ENCODE measurements at regions not wholly inside any gene's neighbourhood (a gene's known extent, or its start where the extent isn't known, plus 50 kb on each side); places are given as distances from the start of the nearest gene placed in this dataset.
"Not testable (repeated sequence)": the region's sequence is repeated elsewhere in the genome, so short reads cannot be mapped to it uniquely, and the experiment has no call there.

DNA sequence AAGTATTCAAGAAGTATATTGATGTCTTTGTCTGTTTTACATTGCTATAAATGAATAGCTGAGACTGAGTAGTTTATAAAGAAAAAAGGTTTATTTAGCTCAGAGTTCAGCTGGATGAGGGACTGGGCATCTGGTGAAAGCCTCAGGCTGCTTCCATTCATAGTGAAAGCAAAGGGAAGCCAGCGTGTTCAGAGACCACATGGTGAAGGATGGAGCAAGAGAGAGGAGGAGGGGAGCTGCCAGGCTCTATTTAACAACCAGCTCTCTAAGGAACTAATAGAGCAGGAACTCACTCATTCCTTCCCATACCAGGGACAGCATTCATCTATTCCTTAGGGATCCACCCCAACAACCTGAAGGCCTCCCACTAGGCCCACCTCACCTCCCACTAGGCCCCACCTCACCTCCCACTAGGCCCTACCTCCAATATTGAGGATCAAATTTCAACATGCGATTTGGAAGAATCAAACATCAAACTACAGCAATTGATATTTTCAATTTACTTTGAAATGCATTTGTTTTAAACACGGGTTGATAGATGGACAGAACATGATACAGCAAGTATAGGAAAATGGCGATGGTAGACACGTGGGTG lies 167.5 kb upstream of the HES1 start:
- no peaks in the 10 kb centered on the region for H3K36me3 Mint-ChIP-seq
- no peak for DNase-seq (ENCODE audit: low spot score in 2 of 2, unreplicated experiment in 2 of 2)
- no peaks in the 10 kb centered on the region for H3K9me3 Mint-ChIP-seq
- TF ChIP-seq, protein P1, sequence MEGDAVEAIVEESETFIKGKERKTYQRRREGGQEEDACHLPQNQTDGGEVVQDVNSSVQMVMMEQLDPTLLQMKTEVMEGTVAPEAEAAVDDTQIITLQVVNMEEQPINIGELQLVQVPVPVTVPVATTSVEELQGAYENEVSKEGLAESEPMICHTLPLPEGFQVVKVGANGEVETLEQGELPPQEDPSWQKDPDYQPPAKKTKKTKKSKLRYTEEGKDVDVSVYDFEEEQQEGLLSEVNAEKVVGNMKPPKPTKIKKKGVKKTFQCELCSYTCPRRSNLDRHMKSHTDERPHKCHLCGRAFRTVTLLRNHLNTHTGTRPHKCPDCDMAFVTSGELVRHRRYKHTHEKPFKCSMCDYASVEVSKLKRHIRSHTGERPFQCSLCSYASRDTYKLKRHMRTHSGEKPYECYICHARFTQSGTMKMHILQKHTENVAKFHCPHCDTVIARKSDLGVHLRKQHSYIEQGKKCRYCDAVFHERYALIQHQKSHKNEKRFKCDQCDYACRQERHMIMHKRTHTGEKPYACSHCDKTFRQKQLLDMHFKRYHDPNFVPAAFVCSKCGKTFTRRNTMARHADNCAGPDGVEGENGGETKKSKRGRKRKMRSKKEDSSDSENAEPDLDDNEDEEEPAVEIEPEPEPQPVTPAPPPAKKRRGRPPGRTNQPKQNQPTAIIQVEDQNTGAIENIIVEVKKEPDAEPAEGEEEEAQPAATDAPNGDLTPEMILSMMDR (IDR thresholded peaks at IDR 0.05; ENCODE audit: unreplicated experiment), result no peak
- no peak overlapping the region for H3K27ac Mint-ChIP-seq
- H3K4me3 Mint-ChIP-seq, result no peak overlapping the region
- H3K27me3 Mint-ChIP-seq (ENCODE audit: low read depth), result no peaks in the 10 kb centered on the region
- peaks cover 41% of the 10 kb centered on the region for H3K4me1 Mint-ChIP-seq

DNA sequence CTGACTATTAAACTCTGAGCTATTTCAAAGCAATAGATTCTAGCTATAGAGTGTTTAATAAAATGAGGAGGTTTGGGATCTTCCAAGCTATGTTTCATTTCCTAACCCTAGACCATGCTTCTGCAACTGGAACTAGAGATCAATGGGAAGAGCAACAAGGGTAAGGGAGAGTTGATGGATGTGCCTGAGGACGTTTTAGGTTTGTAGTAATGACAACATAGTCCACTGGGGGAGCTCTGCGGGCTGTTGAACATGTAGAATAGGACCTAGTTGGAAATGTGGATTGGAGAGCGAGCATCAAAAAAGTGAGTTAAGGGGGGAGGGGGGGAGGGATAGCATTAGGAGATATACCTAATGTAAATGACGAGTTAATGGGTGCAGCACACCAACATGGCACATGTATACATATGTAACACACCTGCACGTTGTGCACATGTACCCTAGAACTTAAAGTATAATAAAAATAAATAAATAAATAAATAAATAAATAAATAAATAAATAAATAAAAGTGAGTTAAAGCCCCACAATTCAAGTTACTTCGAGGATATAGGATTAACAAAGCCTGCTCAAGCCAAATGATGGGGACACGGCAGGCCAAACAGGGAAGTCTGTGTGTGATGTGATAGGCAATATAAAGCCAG lies 165.7 kb upstream of the HES1 start:
- not testable (repeated sequence) for H3K27me3 Mint-ChIP-seq (ENCODE audit: low read depth); H3K27ac Mint-ChIP-seq; DNase-seq (ENCODE audit: low spot score in 2 of 2, unreplicated experiment in 2 of 2); H3K9me3 Mint-ChIP-seq; H3K4me3 Mint-ChIP-seq; H3K36me3 Mint-ChIP-seq
- H3K4me1 Mint-ChIP-seq, result peaks cover 51% of the 10 kb centered on the region
- TF ChIP-seq, protein P1 (IDR thresholded peaks at IDR 0.05; ENCODE audit: unreplicated experiment), result peak; percentile 37

DNA sequence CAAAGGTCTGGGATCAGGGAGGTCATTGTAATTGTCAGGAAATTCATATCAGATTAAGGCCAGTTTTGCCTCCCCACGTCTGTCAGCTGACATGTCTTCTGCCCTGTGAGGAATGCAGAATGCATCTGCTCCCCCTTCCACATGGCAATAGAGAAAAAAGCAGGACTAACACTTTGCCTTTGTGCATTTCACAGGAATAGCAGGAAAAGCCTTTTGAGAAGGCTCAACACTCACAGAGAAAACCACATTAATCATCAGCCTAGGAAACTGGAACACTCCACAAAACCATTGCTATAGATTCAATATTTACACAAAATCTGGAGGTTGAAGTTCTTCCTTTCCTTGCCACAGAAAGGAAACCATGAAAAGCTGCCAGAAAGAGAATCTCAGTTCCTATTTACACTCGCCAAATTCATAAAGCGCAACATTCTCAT lies 165.2 kb upstream of the HES1 start:
- TF ChIP-seq, protein P1 (IDR thresholded peaks at IDR 0.05; ENCODE audit: unreplicated experiment), result no peak
- H3K4me1 Mint-ChIP-seq, result peaks cover 55% of the 10 kb centered on the region
- no peak for DNase-seq (ENCODE audit: low spot score in 2 of 2, unreplicated experiment in 2 of 2)
- no peak overlapping the region for H3K4me3 Mint-ChIP-seq
- no peaks in the 10 kb centered on the region for H3K36me3 Mint-ChIP-seq
- H3K9me3 Mint-ChIP-seq, result no peaks in the 10 kb centered on the region
- H3K27ac Mint-ChIP-seq, result no peak overlapping the region
- no peaks in the 10 kb centered on the region for H3K27me3 Mint-ChIP-seq (ENCODE audit: low read depth)

DNA sequence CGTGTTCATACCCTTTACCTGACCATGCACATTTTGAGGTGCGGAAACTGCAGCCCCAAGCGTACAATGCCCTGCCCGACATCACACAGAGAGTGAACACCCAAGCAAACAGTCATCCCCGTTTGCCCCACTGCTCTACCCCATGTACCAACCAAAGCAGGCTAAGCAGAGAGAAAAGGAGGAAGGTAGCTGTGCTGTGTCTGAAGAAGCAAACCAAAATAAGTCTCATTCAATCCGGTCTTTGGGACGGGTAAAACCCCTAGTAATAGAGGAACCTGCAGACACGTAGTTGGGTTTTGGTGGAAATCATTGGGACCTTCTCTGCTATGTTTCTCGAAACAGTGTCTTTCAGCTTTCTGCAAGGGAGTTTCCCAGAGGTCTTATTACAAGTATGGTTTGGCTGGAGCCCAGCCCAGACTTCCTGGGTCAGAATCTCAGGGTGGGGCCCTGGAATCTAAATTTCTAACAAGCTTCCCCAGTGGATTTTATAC lies 164.6 kb upstream of the HES1 start:
- Mint-ChIP-seq H3K9me3 (no peaks in the 10 kb centered on the region), H3K27me3 (ENCODE audit: low read depth) (no peaks in the 10 kb centered on the region), H3K27ac (peak overlapping the region; percentile 45), H3K36me3 (no peaks in the 10 kb centered on the region), H3K4me1 (peaks cover 55% of the 10 kb centered on the region), H3K4me3 (no peak overlapping the region)
- no peak for DNase-seq (ENCODE audit: low spot score in 2 of 2, unreplicated experiment in 2 of 2)
- TF ChIP-seq, protein P1 (IDR thresholded peaks at IDR 0.05; ENCODE audit: unreplicated experiment), result no peak

DNA sequence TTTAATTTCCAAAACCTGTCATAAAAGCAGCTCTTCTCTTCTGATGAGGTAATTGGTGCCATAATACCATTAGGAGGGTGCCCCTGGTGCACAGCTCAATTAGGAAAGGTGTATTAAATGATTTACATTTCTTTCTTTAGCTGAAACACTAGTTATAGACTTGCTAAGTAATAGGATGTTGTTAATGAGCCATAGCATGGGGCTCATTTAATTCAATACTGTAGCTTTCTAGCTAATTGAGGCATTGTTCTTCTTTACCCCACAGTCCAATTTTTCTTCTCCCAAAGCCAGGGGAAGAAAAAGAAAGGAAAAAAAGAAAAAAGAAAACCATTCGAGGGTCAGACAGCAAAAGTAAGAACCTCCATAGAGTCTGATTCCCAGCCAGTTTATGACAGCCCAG lies 164.0 kb upstream of the HES1 start:
- Mint-ChIP-seq H3K36me3 (no peaks in the 10 kb centered on the region), H3K4me3 (no peak overlapping the region), H3K4me1 (peaks cover 55% of the 10 kb centered on the region), H3K27ac (no peak overlapping the region), H3K9me3 (no peaks in the 10 kb centered on the region), H3K27me3 (ENCODE audit: low read depth) (no peaks in the 10 kb centered on the region)
- TF ChIP-seq, protein P1 (IDR thresholded peaks at IDR 0.05; ENCODE audit: unreplicated experiment), result no peak
- DNase-seq (ENCODE audit: low spot score in 2 of 2, unreplicated experiment in 2 of 2), result no peak
